Esophagus muscularis mucosa (tissue), 4 donors: ENCODE measurements at regions not wholly inside any gene's neighbourhood (a gene's known extent, or its start where the extent isn't known, plus 50 kb on each side); places are given as distances from the start of the nearest gene placed in this dataset.

Experiments used
- CTCF ChIP-seq, 3 experiments: fragments of 200-600 bp in 2 of 3; fragments of 450-650 bp in 1 of 3; sonication (generic) in 2 of 3; IDR thresholded peaks; one replicate each; pipeline ENCODE4 v1.5.1; 2017 to 2019; ENCODE audit warnings: antibody characterized with exemption in 3 of 3, mild to moderate bottlenecking in 2 of 3, moderate library complexity in 1 of 3
- EP300 ChIP-seq: sonication (generic); formaldehyde crosslinking; IDR thresholded peaks from one replicate; pipeline ENCODE4 v1.6.1; 2017; ENCODE audit warnings: antibody characterized with exemption
- POLR2AphosphoS5 ChIP-seq, 2 donors: sonication (generic); formaldehyde crosslinking; IDR thresholded peaks; one replicate each; pipeline ENCODE4 v1.6.1; 2017; ENCODE audit warnings: antibody characterized with exemption in 2 of 2

- TF ChIP-seq CTCF (IDR thresholded peaks at IDR 0.05) (no peak), EP300 (no peak), POLR2AphosphoS5 (IDR thresholded peaks at IDR 0.05) (no peak)
These were observed 1660.3 kb upstream of the LRRTM3 start for GRCh38 chr10:65265451-65265954.
